ENCODE measurements at regions not wholly inside any gene's neighbourhood (a gene's known extent, or its start where the extent isn't known, plus 50 kb on each side); places are given as distances from the start of the nearest gene placed in this dataset.

GRCh38 chr11:134882671-134883297 lies 470.7 kb upstream of the B3GAT1 start:
- Mint-ChIP-seq H3K36me3 (ENCODE audit: low read depth) (no peaks in the 10 kb centered on the region), H3K4me1 (no peaks in the 10 kb centered on the region), H3K27me3 (peaks cover 16% of the 10 kb centered on the region), H3K27ac (no peak overlapping the region), H3K4me3 (no peak overlapping the region), H3K9me3 (no peaks in the 10 kb centered on the region)
- ATAC-seq, result no peak
- DNase-seq, result no peak

GRCh38 chr11:134882141-134882540 lies 470.1 kb upstream of the B3GAT1 start:
- H3K4me1 Mint-ChIP-seq, result no peaks in the 10 kb centered on the region
- H3K9me3 Mint-ChIP-seq, result no peaks in the 10 kb centered on the region

GRCh38 chr11:134880788-134881187 lies 468.7 kb upstream of the B3GAT1 start:
- Mint-ChIP-seq H3K27me3 (peaks cover 14% of the 10 kb centered on the region), H3K36me3 (ENCODE audit: low read depth) (no peaks in the 10 kb centered on the region), H3K27ac (no peak overlapping the region), H3K4me1 (no peaks in the 10 kb centered on the region), H3K9me3 (no peaks in the 10 kb centered on the region), H3K4me3 (no peak overlapping the region)
- ATAC-seq (no peak), DNase-seq (no peak)

More at GRCh38 chr11:134882141-134882540, 470.1 kb upstream of the B3GAT1 start:
- Mint-ChIP-seq H3K4me3 (no peak overlapping the region), H3K36me3 (ENCODE audit: low read depth) (no peaks in the 10 kb centered on the region), H3K27me3 (peaks cover 13% of the 10 kb centered on the region), H3K27ac (no peak overlapping the region)
- ATAC-seq, result no peak
- no peak for DNase-seq

- no peak for DNase-seq
- Mint-ChIP-seq H3K4me1 (no peaks in the 10 kb centered on the region), H3K36me3 (ENCODE audit: low read depth) (no peaks in the 10 kb centered on the region), H3K4me3 (no peak overlapping the region), H3K9me3 (no peaks in the 10 kb centered on the region), H3K27ac (no peak overlapping the region), H3K27me3 (peaks cover 8% of the 10 kb centered on the region)
- ATAC-seq, result no peak
Measured at GRCh38 chr11:134879931-134880330, 467.9 kb upstream of the B3GAT1 start.

- Mint-ChIP-seq H3K27ac (no peak overlapping the region), H3K4me3 (no peak overlapping the region), H3K27me3 (peaks cover 8% of the 10 kb centered on the region), H3K36me3 (ENCODE audit: low read depth) (no peaks in the 10 kb centered on the region), H3K9me3 (no peaks in the 10 kb centered on the region), H3K4me1 (no peaks in the 10 kb centered on the region)
- ATAC-seq (no peak), DNase-seq (no peak)
Measured at GRCh38 chr11:134879341-134879740, 467.3 kb upstream of the B3GAT1 start.

GRCh38 chr11:134878785-134879184 lies 466.7 kb upstream of the B3GAT1 start:
- Mint-ChIP-seq H3K4me3 (no peak overlapping the region), H3K36me3 (ENCODE audit: low read depth) (no peaks in the 10 kb centered on the region), H3K27me3 (peaks cover 6% of the 10 kb centered on the region), H3K27ac (no peak overlapping the region), H3K4me1 (no peaks in the 10 kb centered on the region), H3K9me3 (no peaks in the 10 kb centered on the region)
- DNase-seq, result no peak
- ATAC-seq, result no peak

- H3K4me3 Mint-ChIP-seq, result no peak overlapping the region
- H3K27me3 Mint-ChIP-seq, result peaks cover 8% of the 10 kb centered on the region
- DNase-seq (no peak), ATAC-seq (no peak)
- no peaks in the 10 kb centered on the region for H3K9me3 Mint-ChIP-seq
- no peaks in the 10 kb centered on the region for H3K36me3 Mint-ChIP-seq (ENCODE audit: low read depth)
- no peak overlapping the region for H3K27ac Mint-ChIP-seq
- no peaks in the 10 kb centered on the region for H3K4me1 Mint-ChIP-seq
Measured at GRCh38 chr11:134876226-134876625, 464.2 kb upstream of the B3GAT1 start.

GRCh38 chr11:134866981-134867675 lies 455.1 kb upstream of the B3GAT1 start:
- DNase-seq, result no peak
- no peak for ATAC-seq
- no peaks in the 10 kb centered on the region for H3K9me3 Mint-ChIP-seq
- no peak overlapping the region for H3K4me3 Mint-ChIP-seq
- H3K4me1 Mint-ChIP-seq, result no peaks in the 10 kb centered on the region
- no peak overlapping the region for H3K27ac Mint-ChIP-seq
- H3K27me3 Mint-ChIP-seq, result peaks cover 4% of the 10 kb centered on the region
- no peaks in the 10 kb centered on the region for H3K36me3 Mint-ChIP-seq (ENCODE audit: low read depth)

- no peak overlapping the region for H3K27ac Mint-ChIP-seq
- no peaks in the 10 kb centered on the region for H3K36me3 Mint-ChIP-seq (ENCODE audit: low read depth)
- no peaks in the 10 kb centered on the region for H3K9me3 Mint-ChIP-seq
- ATAC-seq, result no peak
- peaks cover 3% of the 10 kb centered on the region for H3K27me3 Mint-ChIP-seq
- no peaks in the 10 kb centered on the region for H3K4me1 Mint-ChIP-seq
- DNase-seq, result no peak
- H3K4me3 Mint-ChIP-seq, result no peak overlapping the region
Measured at GRCh38 chr11:134866215-134866614, 454.2 kb upstream of the B3GAT1 start.

- no peak overlapping the region for H3K27ac Mint-ChIP-seq
- H3K4me1 Mint-ChIP-seq, result no peaks in the 10 kb centered on the region
Measured at GRCh38 chr11:134864968-134865305, 452.9 kb upstream of the B3GAT1 start.

GRCh38 chr11:134864233-134864967 lies 452.4 kb upstream of the B3GAT1 start:
- no peaks in the 10 kb centered on the region for H3K4me1 Mint-ChIP-seq
- H3K27ac Mint-ChIP-seq, result no peak overlapping the region
- no peak overlapping the region for H3K4me3 Mint-ChIP-seq
- DNase-seq, result no peak
- H3K36me3 Mint-ChIP-seq (ENCODE audit: low read depth), result no peaks in the 10 kb centered on the region
- no peak for ATAC-seq
- H3K27me3 Mint-ChIP-seq, result peaks cover 4% of the 10 kb centered on the region
- no peaks in the 10 kb centered on the region for H3K9me3 Mint-ChIP-seq

More at GRCh38 chr11:134864968-134865305, 452.9 kb upstream of the B3GAT1 start:
- Mint-ChIP-seq H3K9me3 (no peaks in the 10 kb centered on the region), H3K36me3 (ENCODE audit: low read depth) (no peaks in the 10 kb centered on the region), H3K4me3 (no peak overlapping the region), H3K27me3 (peaks cover 4% of the 10 kb centered on the region)
- no peak for ATAC-seq
- DNase-seq, result no peak

GRCh38 chr11:134863294-134863693 lies 451.3 kb upstream of the B3GAT1 start:
- peaks cover 6% of the 10 kb centered on the region for H3K27me3 Mint-ChIP-seq

GRCh38 chr11:134862587-134863195 lies 450.6 kb upstream of the B3GAT1 start:
- peaks cover 3% of the 10 kb centered on the region for H3K27me3 Mint-ChIP-seq
- DNase-seq (no peak), ATAC-seq (no peak)
- no peaks in the 10 kb centered on the region for H3K36me3 Mint-ChIP-seq (ENCODE audit: low read depth)
- H3K4me1 Mint-ChIP-seq, result no peaks in the 10 kb centered on the region
- H3K27ac Mint-ChIP-seq, result no peak overlapping the region
- no peak overlapping the region for H3K4me3 Mint-ChIP-seq
- H3K9me3 Mint-ChIP-seq, result no peaks in the 10 kb centered on the region

More at GRCh38 chr11:134863294-134863693, 451.3 kb upstream of the B3GAT1 start:
- DNase-seq (no peak), ATAC-seq (no peak)
- Mint-ChIP-seq H3K27ac (no peak overlapping the region), H3K9me3 (no peaks in the 10 kb centered on the region), H3K4me3 (no peak overlapping the region), H3K4me1 (no peaks in the 10 kb centered on the region), H3K36me3 (ENCODE audit: low read depth) (no peaks in the 10 kb centered on the region)

- H3K9me3 Mint-ChIP-seq, result no peaks in the 10 kb centered on the region
- no peak for DNase-seq
- H3K4me1 Mint-ChIP-seq, result no peaks in the 10 kb centered on the region
- no peak overlapping the region for H3K27ac Mint-ChIP-seq
- H3K4me3 Mint-ChIP-seq, result no peak overlapping the region
- H3K36me3 Mint-ChIP-seq (ENCODE audit: low read depth), result no peaks in the 10 kb centered on the region
- no peak for ATAC-seq
- peaks cover 3% of the 10 kb centered on the region for H3K27me3 Mint-ChIP-seq
Measured at GRCh38 chr11:134862105-134862502, 450.1 kb upstream of the B3GAT1 start.

Data from activated naive CD8-positive, alpha-beta T cell treated with anti-CD3 and anti-CD28 coated beads, Interleukin-2, amount 50 U/mL, for 24 hours (primary cell).